Adrenal gland (tissue), 5 donors: ENCODE measurements at regions not wholly inside any gene's neighbourhood (a gene's known extent, or its start where the extent isn't known, plus 50 kb on each side); places are given as distances from the start of the nearest gene placed in this dataset.

Source experiments
- POLR2A ChIP-seq, 2 donors: fragments of 450-650 bp; IDR thresholded peaks; one replicate each; pipeline ENCODE4 v1.6.1; 2017; ENCODE audit warnings: antibody characterized with exemption in 2 of 2, mild to moderate bottlenecking in 2 of 2, moderate library complexity in 1 of 2
- TF ChIP-seq, protein P1 (sequence below), 6 experiments: fragments of 450-650 bp in 4 of 6; fragments of 200-600 bp in 2 of 6; sonication (generic) in 1 of 6; IDR thresholded peaks; 1 replicate in 5 of 6; 2 replicates in 1 of 6; pipeline versions ENCODE4 v1.5.1 to v1.8.0; 2016 to 2021; ENCODE audit warnings: antibody characterized with exemption in 6 of 6, mild to moderate bottlenecking in 2 of 6, moderate library complexity in 1 of 6
- donor health status: DM: no; HTN: no; CAD: no.

DNA sequence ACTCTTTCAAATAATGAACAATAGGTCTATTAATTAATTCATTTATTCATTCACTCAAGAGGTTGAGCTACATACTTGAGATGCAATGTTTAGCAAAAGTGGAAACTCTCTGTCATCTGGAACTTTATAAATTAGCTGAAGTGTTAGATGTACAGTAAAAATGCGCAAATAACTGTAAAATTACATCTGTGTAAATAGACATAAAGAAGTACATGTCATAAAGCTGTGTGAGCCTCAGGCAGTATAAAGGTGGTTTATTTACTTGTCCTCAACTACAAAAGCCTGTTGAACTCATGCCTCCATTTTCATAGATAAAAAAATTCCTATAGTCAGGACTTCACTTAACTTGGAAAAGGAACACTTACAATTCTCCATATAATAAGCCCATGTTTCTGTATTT, 343.1 kb downstream of the CDH11 start:
- TF ChIP-seq, protein P1, sequence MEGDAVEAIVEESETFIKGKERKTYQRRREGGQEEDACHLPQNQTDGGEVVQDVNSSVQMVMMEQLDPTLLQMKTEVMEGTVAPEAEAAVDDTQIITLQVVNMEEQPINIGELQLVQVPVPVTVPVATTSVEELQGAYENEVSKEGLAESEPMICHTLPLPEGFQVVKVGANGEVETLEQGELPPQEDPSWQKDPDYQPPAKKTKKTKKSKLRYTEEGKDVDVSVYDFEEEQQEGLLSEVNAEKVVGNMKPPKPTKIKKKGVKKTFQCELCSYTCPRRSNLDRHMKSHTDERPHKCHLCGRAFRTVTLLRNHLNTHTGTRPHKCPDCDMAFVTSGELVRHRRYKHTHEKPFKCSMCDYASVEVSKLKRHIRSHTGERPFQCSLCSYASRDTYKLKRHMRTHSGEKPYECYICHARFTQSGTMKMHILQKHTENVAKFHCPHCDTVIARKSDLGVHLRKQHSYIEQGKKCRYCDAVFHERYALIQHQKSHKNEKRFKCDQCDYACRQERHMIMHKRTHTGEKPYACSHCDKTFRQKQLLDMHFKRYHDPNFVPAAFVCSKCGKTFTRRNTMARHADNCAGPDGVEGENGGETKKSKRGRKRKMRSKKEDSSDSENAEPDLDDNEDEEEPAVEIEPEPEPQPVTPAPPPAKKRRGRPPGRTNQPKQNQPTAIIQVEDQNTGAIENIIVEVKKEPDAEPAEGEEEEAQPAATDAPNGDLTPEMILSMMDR (IDR thresholded peaks at IDR 0.05), result no peak
- no peak for TF ChIP-seq POLR2A (IDR thresholded peaks at IDR 0.05)
